GM06990 (cell line): ENCODE measurements at regions not wholly inside any gene's neighbourhood (a gene's known extent, or its start where the extent isn't known, plus 50 kb on each side); places are given as distances from the start of the nearest gene placed in this dataset.

Experiments
- DNase-seq: peaks from one replicate; pipeline ENCODE4 v3.0.0-alpha.2; 2011; ENCODE audit not compliant: insufficient read length; ENCODE audit errors: extremely low read depth
- H3K27me3 ChIP-seq: replicated peaks from 2 replicates; pipeline ENCODE4 v1.6.0; 2011; ENCODE audit warnings: low read length; ENCODE audit not compliant: control insufficient read depth, insufficient read depth
- H3K36me3 ChIP-seq: 2 replicates; pipeline ENCODE4 v1.5.1; 2011; ENCODE audit warnings: low read length; ENCODE audit not compliant: control insufficient read depth, insufficient read depth
- H3K4me3 ChIP-seq: replicated peaks from 2 replicates; pipeline ENCODE4 v1.5.1; 2011; ENCODE audit warnings: low read depth, mild to moderate bottlenecking, control low read depth, low read length
- CTCF ChIP-seq: IDR thresholded peaks from 2 replicates; pipeline ENCODE4 v1.5.1; 2011; ENCODE audit warnings: low read length, control low read depth, mild to moderate bottlenecking, inconsistent platforms; ENCODE audit not compliant: insufficient read depth, poor library complexity, severe bottlenecking

GRCh38 chr1:37393173-37394120 lies 80.9 kb upstream of the ZC3H12A start:
- H3K36me3 ChIP-seq, result no peaks in the 10 kb centered on the region
- H3K27me3 ChIP-seq, result peaks cover 2% of the 10 kb centered on the region
- no peak for TF ChIP-seq CTCF
- H3K4me3 ChIP-seq, result no peak overlapping the region
- DNase-seq, result no peak

GRCh38 chr1:37394574-37395464 lies 79.6 kb upstream of the ZC3H12A start:
- H3K4me3 ChIP-seq, result no peak overlapping the region
- no peaks in the 10 kb centered on the region for H3K36me3 ChIP-seq
- no peak for TF ChIP-seq CTCF
- H3K27me3 ChIP-seq, result no peaks in the 10 kb centered on the region; the same call in 1 of the 2 replicates
- DNase-seq, result no peak

- no peak for DNase-seq
- TF ChIP-seq CTCF, result no peak
- no peak overlapping the region for H3K4me3 ChIP-seq
- no peaks in the 10 kb centered on the region; the same call in 1 of the 2 replicates for H3K27me3 ChIP-seq
- no peaks in the 10 kb centered on the region for H3K36me3 ChIP-seq
Measured at GRCh38 chr1:37398096-37398495, 76.3 kb upstream of the ZC3H12A start.

GRCh38 chr1:37399205-37399604 lies 75.2 kb upstream of the ZC3H12A start:
- Histone ChIP-seq H3K4me3 (no peak overlapping the region), H3K27me3 (no peaks in the 10 kb centered on the region; the same call in 1 of the 2 replicates), H3K36me3 (no peaks in the 10 kb centered on the region)
- DNase-seq, result no peak
- no peak for TF ChIP-seq CTCF

- H3K4me3 ChIP-seq, result no peak overlapping the region
- peaks cover 1% of the 10 kb centered on the region for H3K27me3 ChIP-seq
- H3K36me3 ChIP-seq, result no peaks in the 10 kb centered on the region
- DNase-seq, result no peak
- no peak for TF ChIP-seq CTCF
Measured at GRCh38 chr1:37399830-37400464, 74.4 kb upstream of the ZC3H12A start.
